Esophagus muscularis mucosa (tissue), 4 donors: ENCODE measurements at regions not wholly inside any gene's neighbourhood (a gene's known extent, or its start where the extent isn't known, plus 50 kb on each side); places are given as distances from the start of the nearest gene placed in this dataset.

Source experiments
- DNase-seq: peaks from one replicate; pipeline ENCODE4 v3.0.0-alpha.2; 2017; ENCODE audit errors: extremely low spot score
- H3K27ac ChIP-seq, 4 donors: fragments of 200-600 bp; sonication (generic); replicated peaks in 1 of 4; 1 replicate in 3 of 4; 2 replicates in 1 of 4; pipeline ENCODE4 v1.5.1; 2016 to 2019; ENCODE audit warnings: mild to moderate bottlenecking in 1 of 4
- H3K27me3 ChIP-seq, 4 donors: fragments of 200-600 bp; sonication (generic); one replicate each; pipeline versions ENCODE4 v1.5.1 to v1.6.0; 2016 to 2019
- H3K36me3 ChIP-seq, 4 donors: fragments of 200-600 bp; sonication (generic); one replicate each; pipeline ENCODE4 v1.5.1; 2016 to 2019
- H3K4me1 ChIP-seq, 4 donors: fragments of 200-600 bp; sonication (generic); one replicate each; pipeline ENCODE4 v1.5.1; 2016 to 2019
- H3K4me3 ChIP-seq, 4 donors: fragments of 200-600 bp; sonication (generic); 1 replicate in 2 of 4; 2 replicates in 2 of 4; pipeline ENCODE4 v1.5.1; 2016 to 2019; ENCODE audit warnings: mild to moderate bottlenecking in 4 of 4, moderate library complexity in 1 of 4
- H3K9me3 ChIP-seq, 4 donors: fragments of 200-600 bp; sonication (generic); 1 replicate in 3 of 4; 2 replicates in 1 of 4; pipeline ENCODE4 v1.5.1; 2016 to 2019
- CTCF ChIP-seq, 3 experiments: fragments of 200-600 bp in 2 of 3; fragments of 450-650 bp in 1 of 3; sonication (generic) in 2 of 3; IDR thresholded peaks; one replicate each; pipeline ENCODE4 v1.5.1; 2017 to 2019; ENCODE audit warnings: antibody characterized with exemption in 3 of 3, mild to moderate bottlenecking in 2 of 3, moderate library complexity in 1 of 3
- EP300 ChIP-seq: sonication (generic); formaldehyde crosslinking; IDR thresholded peaks from one replicate; pipeline ENCODE4 v1.6.1; 2017; ENCODE audit warnings: antibody characterized with exemption
- POLR2A ChIP-seq: fragments of 450-650 bp; IDR thresholded peaks from one replicate; pipeline ENCODE4 v1.6.1; 2017; ENCODE audit warnings: antibody characterized with exemption, moderate library complexity, mild to moderate bottlenecking, low read depth
- POLR2AphosphoS5 ChIP-seq, 2 donors: sonication (generic); formaldehyde crosslinking; IDR thresholded peaks; one replicate each; pipeline ENCODE4 v1.6.1; 2017; ENCODE audit warnings: antibody characterized with exemption in 2 of 2
- WGBS: methylation state at CpG from one replicate; pipeline ENCODE4 v1.1.5; 2018; 5-methylcytosine and 5-hydroxymethylcytosine counted together
- intact Hi-C: fragments of 100-400 bp; cut with DNase I; formaldehyde crosslinking; loops from one replicate; pipeline ENCODE4 v1.15.1; 2023

- H3K4me3 ChIP-seq, result no peak overlapping the region
- intact Hi-C loops, result no loop called here
- no peaks in the 10 kb centered on the region for H3K36me3 ChIP-seq
- H3K9me3 ChIP-seq, result peaks cover 0 to 18% (median 4%) of the 10 kb centered on the region in 4 donors
- TF ChIP-seq EP300 (no peak), POLR2A (no peak), POLR2AphosphoS5 (IDR thresholded peaks at IDR 0.05) (no peak), CTCF (IDR thresholded peaks at IDR 0.05) (no peak)
- no peaks in the 10 kb centered on the region for H3K27me3 ChIP-seq
- no peak overlapping the region for H3K27ac ChIP-seq
- H3K4me1 ChIP-seq, result no peaks in the 10 kb centered on the region
- WGBS, result 77% methylated on average over 4 of the region's 4 CpGs
- DNase-seq, result no peak
Measured at GRCh38 chr6:147666255-147666654, 157.8 kb downstream of the SAMD5 start.

GRCh38 chr6:147667082-147667481 lies 158.6 kb downstream of the SAMD5 start:
- TF ChIP-seq EP300, result no peak
- TF ChIP-seq POLR2A, result no peak
- no peak for TF ChIP-seq CTCF (IDR thresholded peaks at IDR 0.05)
- TF ChIP-seq POLR2AphosphoS5 (IDR thresholded peaks at IDR 0.05), result no peak
- Histone ChIP-seq H3K9me3 (peaks cover 0 to 18% (median 4%) of the 10 kb centered on the region in 4 donors), H3K27ac (no peak overlapping the region), H3K4me1 (no peaks in the 10 kb centered on the region), H3K27me3 (no peaks in the 10 kb centered on the region), H3K4me3 (no peak overlapping the region), H3K36me3 (no peaks in the 10 kb centered on the region)
- no peak for DNase-seq
- intact Hi-C loops, result no loop called here
- WGBS, result 84% methylated on average over 3 of the region's 3 CpGs

- no peak for DNase-seq
- Histone ChIP-seq H3K27ac (no peak overlapping the region), H3K27me3 (no peaks in the 10 kb centered on the region), H3K9me3 (peaks cover 0 to 18% (median 4%) of the 10 kb centered on the region in 4 donors), H3K4me1 (no peaks in the 10 kb centered on the region), H3K4me3 (no peak overlapping the region), H3K36me3 (no peaks in the 10 kb centered on the region)
- intact Hi-C loops, result no loop called here
- TF ChIP-seq EP300 (no peak), POLR2AphosphoS5 (IDR thresholded peaks at IDR 0.05) (no peak), POLR2A (no peak)
- WGBS, result 89% methylated on average over 4 of the region's 4 CpGs
Measured at GRCh38 chr6:147674099-147674498, 165.6 kb downstream of the SAMD5 start.

- intact Hi-C loops, result no loop called here
- TF ChIP-seq POLR2A, result no peak
- TF ChIP-seq EP300, result no peak
- TF ChIP-seq POLR2AphosphoS5 (IDR thresholded peaks at IDR 0.05), result no peak
- TF ChIP-seq CTCF (IDR thresholded peaks at IDR 0.05), result no peak
- DNase-seq, result no peak
Measured at GRCh38 chr6:147674794-147675193, 166.3 kb downstream of the SAMD5 start.

GRCh38 chr6:147675281-147675680 lies 166.8 kb downstream of the SAMD5 start:
- WGBS, result 75% methylated on average over 6 of the region's 6 CpGs

More at GRCh38 chr6:147674794-147675193, 166.3 kb downstream of the SAMD5 start:
- Histone ChIP-seq H3K27me3 (no peaks in the 10 kb centered on the region), H3K27ac (no peak overlapping the region), H3K9me3 (peaks cover 0 to 11% (median 2%) of the 10 kb centered on the region in 4 donors), H3K4me3 (no peak overlapping the region), H3K36me3 (no peaks in the 10 kb centered on the region), H3K4me1 (no peaks in the 10 kb centered on the region)

More at GRCh38 chr6:147675281-147675680, 166.8 kb downstream of the SAMD5 start:
- Histone ChIP-seq H3K4me1 (no peaks in the 10 kb centered on the region), H3K4me3 (no peak overlapping the region), H3K9me3 (peaks cover 0 to 6% (median 0%) of the 10 kb centered on the region in 4 donors), H3K27me3 (no peaks in the 10 kb centered on the region), H3K36me3 (no peaks in the 10 kb centered on the region), H3K27ac (no peak overlapping the region)
- no peak for TF ChIP-seq POLR2A
- TF ChIP-seq EP300, result no peak
- TF ChIP-seq CTCF (IDR thresholded peaks at IDR 0.05), result no peak
- no peak for TF ChIP-seq POLR2AphosphoS5 (IDR thresholded peaks at IDR 0.05)
- intact Hi-C loops, result no loop called here
- DNase-seq, result no peak
